Activated CD8-positive, alpha-beta memory T cell treated with anti-CD3 and anti-CD28 coated beads, Interleukin-2, amount 50 U/mL, for 1 hour (primary cell): ENCODE measurements at regions not wholly inside any gene's neighbourhood (a gene's known extent, or its start where the extent isn't known, plus 50 kb on each side); places are given as distances from the start of the nearest gene placed in this dataset.
"Not testable (repeated sequence)": the region's sequence is repeated elsewhere in the genome, so short reads cannot be mapped to it uniquely, and the experiment has no call there.

Source experiments
- DNase-seq: peaks from one replicate; pipeline ENCODE4 v3.0.0-alpha.2; 2020; ENCODE audit errors: extremely low read depth

- no peak for DNase-seq
Measured at GRCh38 chr5:15334551-15335266, 165.3 kb upstream of the FBXL7 start.

GRCh38 chr5:15333091-15333490 is 166.9 kb upstream of the FBXL7 start:
- no peak for DNase-seq

DNA sequence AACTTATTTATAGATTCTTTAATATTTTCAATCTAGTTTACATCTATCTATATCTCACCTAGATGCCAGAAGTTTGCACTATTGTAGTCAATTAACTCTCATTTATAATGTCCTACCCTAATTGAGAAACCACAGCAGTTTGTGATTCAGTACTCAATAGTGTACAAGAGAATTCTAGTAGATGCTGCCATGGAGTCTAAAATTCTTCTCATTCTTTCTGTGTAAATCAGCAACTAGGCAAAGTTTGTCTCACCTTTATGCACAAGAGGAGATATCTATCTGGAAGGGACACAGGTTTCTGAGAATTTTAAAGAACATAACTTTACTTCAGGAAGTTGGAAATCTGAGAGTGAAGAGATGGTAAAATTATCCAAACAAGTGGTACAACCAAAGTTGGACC is 173.0 kb upstream of the FBXL7 start:
- no peak for DNase-seq

DNA sequence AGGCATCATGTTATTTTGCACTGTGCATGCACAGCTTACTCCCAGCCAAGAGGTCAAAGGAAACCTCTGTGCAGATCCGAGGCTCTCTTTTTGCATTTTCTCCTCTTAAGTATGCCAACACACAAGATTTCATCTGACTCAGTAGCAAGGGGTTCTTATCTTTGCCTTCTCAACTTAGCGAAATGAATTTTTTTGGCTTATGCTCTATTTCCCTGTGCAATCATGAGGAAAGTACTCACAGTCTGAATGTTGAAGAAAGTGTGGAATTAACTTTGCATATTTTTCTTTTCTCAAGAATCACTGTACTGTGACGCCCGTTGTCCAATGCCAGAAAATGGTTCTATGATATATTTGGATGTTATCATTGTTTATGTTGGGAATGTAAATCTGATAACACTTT is 173.5 kb upstream of the FBXL7 start:
- no peak for DNase-seq

DNA sequence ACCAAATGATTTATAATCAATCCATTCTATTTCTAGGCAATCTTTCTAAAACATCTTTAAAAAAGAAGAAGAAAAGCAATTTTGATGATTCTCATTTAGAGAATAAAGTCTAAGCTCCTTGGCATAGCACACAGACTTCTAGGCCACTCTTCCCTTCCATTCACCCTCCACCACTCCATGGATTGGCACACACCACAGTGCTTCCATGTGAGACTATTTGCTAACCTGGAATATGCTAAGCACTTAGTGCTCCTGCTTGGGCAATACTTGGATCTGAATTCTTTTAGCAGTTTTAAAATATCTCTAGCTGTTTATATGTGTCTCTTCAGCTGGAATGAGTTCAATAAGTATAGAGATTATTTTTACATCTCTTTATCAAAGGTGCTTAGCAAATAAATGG is 177.6 kb upstream of the FBXL7 start:
- DNase-seq, result no peak

DNA sequence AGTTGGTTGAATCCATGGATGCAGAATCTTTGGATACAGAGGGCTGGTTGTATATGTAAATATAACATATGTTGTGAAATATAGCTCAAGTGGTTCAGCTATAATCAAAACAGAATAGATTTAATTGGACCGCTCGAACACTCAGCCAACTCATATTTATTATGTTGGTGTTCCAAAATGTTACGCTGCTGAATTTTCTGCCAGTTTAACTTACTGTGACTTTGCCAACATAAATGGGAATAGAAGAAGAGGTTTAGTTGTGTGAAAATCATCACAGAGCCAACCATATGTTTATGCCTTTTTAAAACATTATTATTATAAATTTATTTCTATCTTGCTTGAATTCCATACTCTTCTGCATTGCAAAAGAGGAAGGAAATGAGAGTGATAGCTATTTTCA is 178.2 kb upstream of the FBXL7 start:
- DNase-seq, result no peak

DNA sequence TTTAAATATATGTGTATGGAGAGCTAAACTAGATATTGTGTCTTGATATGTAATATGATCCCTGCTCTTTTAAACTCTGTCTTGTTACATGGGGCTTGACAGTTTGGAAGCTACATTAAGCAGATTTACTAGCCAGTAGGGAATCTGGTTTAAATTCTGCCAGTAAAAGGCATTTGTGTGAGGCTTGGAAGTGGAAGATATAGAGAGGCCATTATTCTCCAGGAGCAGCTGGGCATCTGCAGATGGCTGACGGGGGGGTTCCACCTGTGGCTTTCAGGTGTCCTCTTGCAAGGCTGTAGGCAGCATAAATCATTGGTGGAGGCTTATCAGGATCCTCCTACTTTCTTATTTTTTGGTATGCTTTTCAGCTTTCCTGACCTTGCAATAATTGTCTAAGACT is 179.1 kb upstream of the FBXL7 start:
- DNase-seq, result no peak

DNA sequence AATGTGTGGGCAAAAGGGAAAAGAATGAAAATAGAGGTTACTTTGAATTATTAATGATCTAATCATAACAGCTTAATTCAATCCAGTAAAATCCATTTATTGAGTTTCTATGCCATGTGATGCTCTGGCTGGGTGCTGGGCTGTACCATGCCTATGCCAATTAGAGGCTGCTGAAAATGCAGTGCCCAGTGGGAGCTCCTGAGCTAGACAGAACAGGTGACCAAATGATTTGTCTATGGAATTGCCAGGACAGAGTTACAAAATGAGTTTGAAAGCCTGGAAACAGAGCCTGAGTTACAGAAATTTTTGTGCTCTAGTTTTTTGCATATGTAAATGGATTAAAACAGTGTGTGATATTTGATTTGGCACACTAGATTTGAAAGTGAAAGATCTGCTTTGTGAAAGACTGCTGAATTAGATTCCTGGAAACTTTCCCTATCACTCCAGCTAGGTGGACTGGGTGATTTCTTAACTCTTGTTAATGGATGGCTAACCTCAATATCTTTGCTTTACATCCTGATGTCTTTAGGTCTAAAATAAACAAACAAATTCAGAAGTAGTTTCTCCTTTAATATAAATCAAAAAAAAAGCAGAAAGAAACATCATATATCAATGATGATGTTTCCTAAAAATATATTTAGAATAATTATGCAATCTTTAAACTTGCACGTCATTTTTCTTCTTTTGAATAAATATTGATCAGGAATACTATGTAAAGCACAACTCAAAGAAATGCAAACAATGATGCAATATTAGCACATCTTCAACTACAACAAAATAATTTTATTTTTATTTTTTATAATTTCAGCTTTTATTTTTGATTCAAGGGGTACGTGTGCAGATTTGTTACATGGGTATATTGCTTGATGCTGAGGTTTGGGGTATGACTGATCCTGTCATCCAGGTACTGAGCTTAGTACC is 194.8 kb upstream of the FBXL7 start:
- no peak for DNase-seq

DNA sequence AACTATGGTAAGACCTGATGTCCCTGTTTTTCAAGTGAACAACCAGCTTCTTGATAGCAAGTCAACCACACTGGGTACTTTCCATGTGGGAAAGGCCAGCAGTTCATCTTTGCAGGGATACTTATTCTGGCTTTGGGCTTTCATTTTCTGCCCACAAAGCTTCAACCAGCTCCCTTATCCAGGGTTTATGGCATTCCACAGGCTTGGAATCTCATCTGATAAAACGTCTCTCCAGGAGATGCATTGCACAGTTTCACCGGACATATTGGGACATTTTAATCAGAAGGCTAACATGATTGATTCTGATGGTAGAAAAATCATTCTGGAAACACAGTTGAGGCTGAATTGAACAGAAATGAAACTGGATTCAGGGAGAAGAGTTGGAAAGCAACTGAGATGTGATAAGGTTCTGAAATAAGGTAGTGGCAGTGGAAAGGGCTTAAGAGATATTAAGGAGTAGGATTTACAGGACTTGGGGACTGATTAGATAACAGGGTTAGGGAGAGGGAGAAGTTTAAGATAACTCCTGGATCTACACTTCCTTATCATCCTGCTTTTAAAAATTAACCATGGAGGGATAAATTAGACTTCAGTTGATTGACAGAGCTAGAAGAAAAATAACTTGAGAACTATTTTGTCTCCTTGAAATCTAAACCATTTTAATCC is 195.8 kb upstream of the FBXL7 start:
- DNase-seq, result no peak

GRCh38 chr5:15300141-15300540 is 199.8 kb upstream of the FBXL7 start:
- no peak for DNase-seq

DNA sequence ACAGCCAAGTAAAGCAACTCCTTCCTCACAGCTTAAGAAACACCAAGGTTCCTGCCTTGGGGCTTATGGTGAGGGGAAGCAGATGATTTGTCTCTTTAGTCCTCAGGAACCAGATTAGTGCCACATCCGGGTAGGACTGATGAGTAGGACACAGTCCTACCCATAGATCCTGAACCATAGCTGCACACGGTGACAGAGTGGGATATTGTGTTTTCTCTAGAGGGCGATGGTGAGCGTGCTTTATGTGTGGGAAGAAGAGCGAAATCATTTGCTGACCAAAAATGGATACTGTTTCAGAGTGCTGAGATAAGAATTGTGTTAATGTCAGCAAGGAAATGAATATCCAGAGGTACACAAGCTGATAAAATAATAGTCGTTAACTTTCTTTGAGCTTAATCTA is 209.0 kb upstream of the FBXL7 start:
- DNase-seq, result no peak

DNA sequence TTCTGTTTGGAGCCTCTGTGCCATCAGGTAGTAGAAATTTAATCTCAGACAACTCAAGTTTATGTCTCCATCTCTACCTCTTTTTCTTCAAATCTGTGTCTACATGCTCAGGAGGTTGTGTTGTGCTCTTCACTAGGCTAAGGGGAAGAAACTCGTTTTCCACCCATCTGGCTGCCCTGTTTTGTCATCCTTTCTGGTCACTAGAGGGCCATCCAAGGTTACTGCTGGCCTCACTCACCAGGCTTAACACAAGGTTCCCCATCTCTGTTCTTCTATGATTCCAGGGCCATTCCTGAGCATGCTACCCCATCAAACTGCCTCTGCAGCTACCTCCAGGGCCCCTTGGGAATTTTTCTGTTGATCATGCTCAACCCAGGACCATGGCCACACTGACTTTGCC is 213.3 kb upstream of the FBXL7 start:
- no peak for DNase-seq

- no peak for DNase-seq
Measured at GRCh38 chr5:15285901-15286583, 213.9 kb upstream of the FBXL7 start.

DNA sequence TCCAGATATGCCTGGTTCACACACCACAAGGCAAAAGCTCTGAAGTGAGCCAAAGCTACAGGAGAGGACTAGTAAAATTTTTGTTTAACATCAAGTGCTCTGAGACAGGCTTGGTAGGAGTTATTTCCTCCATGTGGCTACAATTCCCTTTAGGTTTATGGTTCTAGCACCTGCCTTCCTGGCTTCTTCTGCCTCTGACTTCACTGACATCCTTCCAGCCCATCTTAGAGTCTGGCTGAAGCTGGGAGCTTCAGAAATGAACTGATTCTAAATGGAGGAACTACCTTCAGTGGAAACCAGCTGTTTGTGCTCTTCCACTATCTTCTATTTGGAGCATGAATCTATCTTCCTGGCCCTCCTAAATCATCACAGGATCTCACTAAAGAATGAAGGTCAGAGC is 215.3 kb upstream of the FBXL7 start:
- DNase-seq, result no peak

DNA sequence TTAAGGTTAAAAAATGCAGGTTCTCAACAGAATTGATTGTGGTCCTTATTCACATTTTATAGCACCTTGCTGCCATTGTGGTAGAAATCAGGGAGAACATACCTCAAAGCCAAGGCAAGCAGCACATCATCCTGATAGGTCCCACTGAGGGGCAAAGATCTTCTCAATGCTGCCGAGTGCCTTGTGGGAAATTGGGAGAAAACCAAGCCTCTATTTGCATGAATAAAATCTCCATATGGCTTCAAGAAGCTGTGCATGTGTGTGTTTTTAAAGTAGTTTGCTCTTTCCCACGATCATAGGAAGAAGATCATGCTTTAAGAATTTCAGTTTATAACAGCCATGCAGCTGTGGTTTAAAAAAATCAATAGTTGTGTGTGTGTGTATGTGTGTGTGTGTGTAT is 216.9 kb upstream of the FBXL7 start:
- DNase-seq, result no peak

- DNase-seq, result no peak
Measured at GRCh38 chr5:15282611-15283010, 217.4 kb upstream of the FBXL7 start.

DNA sequence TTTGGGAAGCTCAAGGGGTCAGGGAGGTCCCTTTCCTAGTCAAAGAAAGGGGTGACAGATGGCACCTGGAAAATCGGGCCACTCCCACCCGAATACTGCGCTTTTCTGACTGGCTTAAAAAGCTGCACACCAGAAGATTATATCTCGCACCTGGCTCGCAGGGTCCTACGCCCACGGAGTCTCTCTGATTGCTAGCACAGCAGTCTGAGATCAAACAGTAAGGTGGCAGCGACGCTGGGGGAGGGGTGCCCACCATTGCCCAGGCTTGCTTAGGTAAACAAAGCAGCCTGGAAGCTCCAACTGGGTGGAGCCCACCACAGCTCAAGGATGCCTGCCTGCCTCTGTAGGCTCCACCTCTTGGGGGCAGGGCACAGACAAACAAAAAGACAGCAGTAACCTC is 228.4 kb upstream of the FBXL7 start:
- DNase-seq, result not testable (repeated sequence)

- no peak for DNase-seq
Measured at GRCh38 chr5:15267966-15268365, 232.0 kb upstream of the FBXL7 start.

DNA sequence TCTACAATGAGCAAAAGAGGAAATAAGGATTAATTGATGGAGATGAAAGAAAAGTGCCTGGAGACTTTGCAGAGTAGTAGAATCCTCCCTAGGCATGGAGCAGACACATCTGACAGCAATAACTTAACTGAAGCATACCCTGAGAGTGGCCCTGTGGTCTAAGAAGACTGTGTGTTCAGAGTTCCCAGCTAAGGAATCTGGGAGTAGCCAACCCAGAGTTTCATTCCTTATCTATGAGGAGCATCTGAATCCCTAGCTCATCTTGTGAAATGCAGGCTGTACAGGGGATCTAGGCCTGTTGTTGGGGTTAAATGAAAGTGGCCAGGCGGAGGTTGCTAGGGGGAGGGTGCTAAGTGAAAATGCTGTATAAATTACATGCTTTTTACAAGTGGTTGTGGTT is 233.1 kb upstream of the FBXL7 start:
- no peak for DNase-seq

- DNase-seq, result no peak
Measured at GRCh38 chr5:15266229-15266628, 233.8 kb upstream of the FBXL7 start.

DNA sequence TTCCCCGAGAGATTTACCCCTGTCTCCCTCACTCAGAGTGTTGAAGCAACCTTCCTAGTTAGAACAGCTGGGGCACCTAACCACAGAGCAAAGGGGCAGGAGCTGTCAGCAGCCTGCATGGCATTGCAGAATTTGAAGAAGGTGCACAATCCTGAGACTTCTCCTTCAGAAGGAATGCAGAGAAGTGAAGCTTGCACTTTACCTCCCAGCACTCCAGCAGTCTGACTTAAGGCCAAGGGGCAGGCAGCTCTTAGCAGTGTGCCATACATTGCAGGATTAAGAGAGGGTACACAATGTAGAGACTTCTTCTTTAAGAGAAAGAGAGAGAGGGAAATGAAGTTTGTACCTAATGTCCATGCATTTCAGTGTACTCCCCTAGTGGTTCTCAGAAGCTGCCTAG is 236.0 kb upstream of the FBXL7 start:
- DNase-seq, result no peak

DNA sequence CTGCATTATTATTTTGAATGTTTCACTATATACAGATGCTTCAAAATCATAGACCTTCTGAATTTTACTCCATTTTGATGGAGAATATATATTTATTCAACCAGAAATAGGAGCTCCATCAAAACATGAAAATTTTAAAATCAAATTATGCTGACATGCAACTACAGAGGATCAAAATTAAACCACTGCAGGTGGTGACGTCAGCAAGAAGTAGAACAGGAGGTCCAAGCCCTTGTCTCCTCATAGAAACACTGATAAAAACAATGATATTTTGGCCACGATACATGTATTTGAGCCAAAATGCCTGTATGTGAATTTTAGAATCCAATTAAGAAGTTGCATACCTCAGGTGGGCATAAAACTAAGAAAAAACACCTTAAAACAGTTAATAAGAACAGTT is 236.6 kb upstream of the FBXL7 start:
- no peak for DNase-seq
